Frontal cortex (tissue), 3 donors: ENCODE measurements at regions not wholly inside any gene's neighbourhood (a gene's known extent, or its start where the extent isn't known, plus 50 kb on each side); places are given as distances from the start of the nearest gene placed in this dataset.
A peak's percentile ranks its signal among the peaks of the same experiment; 100 is the strongest.

Source experiments
- DNase-seq, 2 donors: peaks; one replicate each; pipeline ENCODE4 v3.0.0; 2012; ENCODE audit warnings: low spot score in 2 of 2
- FAIRE-seq: peaks from 2 replicates; lab custom pipeline; 2012; peaks lifted over from hg19 to GRCh38; lab: Jason Lieb, UNC
- donor health status: control.
- donor health status: control.
- donor health status: control.

DNA sequence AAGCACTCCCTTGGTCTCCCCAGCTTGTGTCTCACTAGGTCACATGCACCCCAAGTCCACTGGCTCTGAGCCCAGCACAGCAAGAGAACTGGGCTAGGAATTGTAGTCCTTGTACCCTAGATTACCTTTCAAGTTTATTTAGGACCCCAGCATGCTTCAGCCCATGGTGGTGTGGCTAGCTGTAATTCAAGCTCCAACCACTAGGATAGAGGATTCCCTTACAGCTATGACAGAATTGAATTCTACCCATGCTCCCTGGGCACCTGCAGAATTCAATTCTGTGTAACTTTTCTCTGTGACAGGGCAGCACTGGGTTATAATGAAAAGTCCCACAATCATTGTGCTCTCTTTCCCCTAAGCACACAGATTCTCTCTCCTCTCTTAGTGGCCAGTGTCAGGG is 253.8 kb upstream of the DMD start:
- FAIRE-seq (no peak), DNase-seq (no peak)

GRCh38 chrX:33457102-33457501 is 245.8 kb upstream of the DMD start:
- DNase-seq (no peak), FAIRE-seq (no peak)

DNA sequence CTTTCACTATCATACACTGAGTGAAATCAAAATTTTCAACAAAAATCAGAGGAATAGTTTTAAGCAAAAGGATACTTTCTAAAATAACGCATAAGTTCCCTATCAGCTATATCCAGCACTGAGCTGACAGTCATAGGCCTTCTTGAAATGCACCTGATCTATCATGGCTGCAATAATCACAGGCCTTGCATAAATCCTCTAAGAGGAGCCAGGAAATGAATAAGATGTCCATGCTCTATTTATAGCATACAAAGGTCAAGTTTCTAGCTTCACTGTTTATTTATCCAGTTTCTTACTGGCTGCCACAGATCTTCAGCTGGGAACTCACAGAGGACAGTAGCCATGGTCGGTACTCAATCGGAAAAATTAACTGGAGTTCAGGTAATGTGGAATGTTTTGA is 235.9 kb upstream of the DMD start:
- DNase-seq (no peak), FAIRE-seq (no peak)

GRCh38 chrX:33434256-33435092 is 223.1 kb upstream of the DMD start:
- peak in 1 of 2 donors; percentile 2 for DNase-seq
- no peak for FAIRE-seq

DNA sequence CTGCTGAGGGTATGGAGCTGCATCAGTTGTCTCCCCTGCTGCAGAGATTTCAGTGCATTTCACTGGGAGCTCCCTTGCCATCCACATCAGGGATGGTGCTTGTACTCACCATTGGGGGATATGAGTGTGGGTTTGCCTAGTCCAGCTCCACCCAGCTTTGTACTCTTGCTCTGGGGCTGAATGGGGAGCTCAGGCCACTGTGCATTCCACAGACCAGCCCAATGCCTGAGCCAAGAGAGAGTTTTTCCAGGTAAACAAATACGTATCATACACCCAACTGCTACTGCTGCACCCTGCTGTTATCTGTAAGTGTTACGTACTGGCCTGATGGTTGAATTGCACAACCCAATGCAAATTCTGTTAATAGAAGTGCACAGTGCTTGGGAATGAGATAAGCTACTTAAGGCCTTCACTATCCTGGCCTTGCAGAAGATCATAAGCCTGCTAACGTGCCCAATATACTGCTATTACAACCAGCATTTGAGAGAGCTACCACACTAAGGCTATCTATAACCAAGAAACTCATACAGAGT is 205.0 kb upstream of the DMD start:
- FAIRE-seq (no peak), DNase-seq (no peak)

DNA sequence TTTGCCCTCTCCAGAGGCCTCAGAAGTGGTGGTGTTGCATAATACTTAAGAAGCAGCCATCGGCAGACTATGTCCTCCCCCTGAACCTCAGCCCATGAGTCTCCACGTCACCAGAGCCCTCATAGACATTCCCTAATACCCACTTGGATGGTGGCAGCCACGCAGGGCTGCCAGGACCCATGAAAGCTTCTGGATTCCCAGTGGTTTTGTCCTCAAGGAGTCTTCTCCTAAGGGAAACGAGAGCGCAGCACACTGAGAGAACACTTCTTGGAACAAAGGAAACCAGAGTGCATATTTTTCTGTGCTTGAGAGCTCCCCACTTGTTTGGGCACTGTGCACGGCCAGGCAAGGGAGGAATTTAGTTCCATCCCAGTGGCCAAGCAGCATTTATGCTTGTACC is 204.1 kb upstream of the DMD start:
- no peak for DNase-seq
- FAIRE-seq: no peak

DNA sequence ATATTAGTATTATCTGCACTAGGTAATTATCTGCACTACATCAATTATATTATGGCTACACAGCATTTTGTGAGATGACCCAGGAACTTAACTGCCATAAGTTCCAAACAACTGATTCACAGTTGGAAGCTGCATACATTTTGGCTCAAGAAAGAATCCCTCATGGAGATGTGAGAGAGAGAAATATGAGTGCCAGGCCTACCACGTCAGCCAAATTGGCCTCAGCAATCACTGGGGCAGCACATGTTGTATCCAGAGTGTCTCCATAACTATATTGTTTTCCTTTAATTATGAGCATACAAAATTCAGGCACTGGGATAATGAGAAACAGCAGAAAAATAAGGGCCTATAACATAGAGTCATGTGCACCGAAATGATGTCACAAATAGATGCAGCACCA is 174.2 kb upstream of the DMD start:
- no peak for FAIRE-seq
- no peak for DNase-seq

DNA sequence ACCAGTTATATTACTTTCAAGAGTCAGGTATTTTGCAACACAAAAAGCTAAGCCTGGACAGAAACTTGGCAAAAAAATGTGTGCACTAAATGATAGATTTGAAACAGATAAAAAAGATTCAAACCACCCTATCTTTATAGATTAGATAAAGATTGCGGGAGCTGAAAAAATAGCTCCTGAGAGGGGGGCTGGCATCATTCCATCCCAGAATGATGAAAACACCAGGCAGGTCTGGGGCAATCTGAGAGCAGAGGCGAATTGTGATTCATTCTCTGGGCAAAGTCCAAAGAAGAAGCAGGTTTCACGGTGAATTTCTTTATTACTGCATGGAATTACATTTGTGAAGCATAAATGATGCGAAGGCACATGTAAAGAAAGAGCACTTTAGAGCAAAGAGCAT is 168.5 kb upstream of the DMD start:
- DNase-seq (no peak), FAIRE-seq (no peak)

DNA sequence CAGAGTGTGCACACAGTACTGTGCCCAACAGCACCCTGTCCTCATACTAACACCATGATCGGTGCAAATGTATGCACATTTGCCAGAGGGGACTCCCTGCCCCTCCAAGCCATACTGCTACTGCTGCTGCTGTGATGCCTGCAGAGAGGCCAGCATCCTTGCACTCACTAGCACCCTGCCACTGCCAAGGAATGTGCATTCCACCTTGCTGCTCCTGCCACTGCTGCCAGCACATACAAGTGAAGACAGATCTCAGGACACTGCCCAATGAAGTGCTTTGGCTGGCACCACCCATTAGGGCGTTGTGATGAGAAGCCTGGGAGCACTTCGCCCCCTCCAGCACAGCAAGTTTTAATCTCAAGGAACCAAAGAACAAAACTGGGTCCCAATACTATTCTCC is 146.3 kb upstream of the DMD start:
- no peak for DNase-seq
- FAIRE-seq: no peak

DNA sequence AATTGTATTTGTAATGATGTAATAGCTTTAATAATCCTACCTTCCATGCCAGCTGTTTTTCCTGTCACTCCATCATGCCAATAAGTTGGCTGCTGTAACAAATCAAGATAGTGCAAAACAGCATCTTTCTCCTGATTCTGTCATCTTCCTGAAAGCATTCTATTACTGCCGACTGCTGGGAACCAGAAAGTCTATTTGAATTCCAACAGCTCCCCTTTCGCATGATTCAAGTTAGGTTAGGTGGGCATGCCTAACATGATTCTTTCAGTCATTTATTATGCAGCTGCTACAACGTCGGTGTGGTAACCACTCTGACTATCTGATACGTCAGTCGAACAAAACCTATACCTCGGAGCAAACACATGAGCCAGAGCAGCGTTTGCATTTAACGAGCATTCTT is 127.9 kb upstream of the DMD start:
- DNase-seq (no peak), FAIRE-seq (no peak)

DNA sequence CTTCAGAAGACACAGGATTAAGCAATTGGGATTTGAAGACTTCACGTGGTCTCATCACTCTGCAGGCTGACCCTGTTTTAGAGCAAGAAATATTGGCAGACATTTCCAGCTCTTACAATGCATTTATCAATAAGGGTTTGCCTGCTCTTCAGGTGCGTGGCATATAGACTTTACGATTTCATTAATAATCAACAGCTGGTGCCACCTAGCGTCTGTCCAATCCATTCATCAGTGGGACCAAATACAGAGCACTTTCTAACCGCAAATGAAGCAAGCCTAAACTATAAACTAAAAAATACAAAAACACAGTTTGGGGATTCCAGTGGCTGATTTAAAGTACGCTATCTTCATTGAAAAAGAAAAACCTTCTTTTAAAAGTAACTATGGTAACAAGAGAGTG is 125.4 kb upstream of the DMD start:
- FAIRE-seq (no peak), DNase-seq (no peak)

GRCh38 chrX:33333271-33333670 is 121.9 kb upstream of the DMD start:
- no peak for DNase-seq
- no peak for FAIRE-seq

- no peak for DNase-seq
- FAIRE-seq: no peak
Observed at GRCh38 chrX:33330798-33331197, 119.4 kb upstream of the DMD start.

DNA sequence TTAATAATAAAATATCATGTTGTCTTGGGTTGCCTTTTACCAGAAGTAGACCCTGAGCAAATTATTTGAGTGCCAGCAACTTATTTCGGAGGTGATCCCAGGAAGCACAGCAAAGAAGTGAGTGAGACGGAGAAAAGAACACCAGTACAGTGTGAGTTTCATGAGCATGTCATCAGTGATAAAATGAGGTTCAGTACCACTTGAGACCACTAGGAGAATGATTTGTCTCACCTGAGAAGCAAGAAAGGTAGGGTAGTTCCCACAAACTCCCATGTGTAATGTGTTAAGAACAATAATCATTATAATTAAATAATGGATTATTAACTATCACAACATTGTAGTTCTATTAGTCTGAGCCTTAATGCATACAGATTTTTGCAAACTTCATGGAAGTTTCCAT is 112.8 kb upstream of the DMD start:
- DNase-seq (no peak), FAIRE-seq (no peak)

DNA sequence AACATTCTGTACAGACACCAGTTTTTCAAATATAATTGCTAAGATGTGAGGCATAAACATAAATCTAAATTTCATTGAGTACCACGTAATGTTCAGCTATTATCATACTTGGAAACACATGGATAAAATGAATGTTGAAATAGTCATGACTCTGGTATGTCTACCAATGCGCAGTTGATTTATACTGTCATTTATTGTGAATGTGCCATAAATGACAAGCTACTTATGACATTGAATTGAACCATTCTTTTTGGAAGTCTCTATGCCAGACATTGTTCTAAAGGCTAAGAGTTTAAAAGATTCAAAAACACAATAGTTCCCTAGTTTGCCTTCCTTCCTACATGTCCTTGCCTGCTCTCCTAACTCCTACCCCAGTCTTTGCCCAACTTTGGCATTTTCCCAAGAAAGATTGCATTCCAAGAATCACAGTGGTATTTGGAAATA is 96.6 kb upstream of the DMD start:
- no peak for FAIRE-seq
- no peak for DNase-seq

GRCh38 chrX:33298622-33299021 is 87.3 kb upstream of the DMD start:
- DNase-seq (no peak), FAIRE-seq (no peak)

DNA sequence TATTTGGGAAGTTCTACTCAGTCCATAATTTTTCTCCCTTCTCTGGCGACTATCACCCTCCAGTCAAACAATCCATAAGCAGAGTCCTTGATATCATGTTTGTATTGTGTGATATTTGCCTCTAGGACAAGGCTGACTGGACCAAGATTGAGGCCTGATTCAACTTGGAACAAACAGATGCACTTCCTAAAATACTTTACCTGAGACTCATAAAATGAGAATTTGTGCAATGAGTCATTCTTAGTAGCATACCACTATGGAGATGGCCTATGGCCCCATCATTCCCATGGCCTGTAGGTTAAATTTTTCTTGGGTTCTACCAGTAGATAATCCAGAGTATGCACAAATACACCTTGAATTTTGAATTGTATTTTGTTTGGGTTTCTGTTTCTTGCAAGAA is 74.2 kb upstream of the DMD start:
- no peak for DNase-seq
- FAIRE-seq: no peak

DNA sequence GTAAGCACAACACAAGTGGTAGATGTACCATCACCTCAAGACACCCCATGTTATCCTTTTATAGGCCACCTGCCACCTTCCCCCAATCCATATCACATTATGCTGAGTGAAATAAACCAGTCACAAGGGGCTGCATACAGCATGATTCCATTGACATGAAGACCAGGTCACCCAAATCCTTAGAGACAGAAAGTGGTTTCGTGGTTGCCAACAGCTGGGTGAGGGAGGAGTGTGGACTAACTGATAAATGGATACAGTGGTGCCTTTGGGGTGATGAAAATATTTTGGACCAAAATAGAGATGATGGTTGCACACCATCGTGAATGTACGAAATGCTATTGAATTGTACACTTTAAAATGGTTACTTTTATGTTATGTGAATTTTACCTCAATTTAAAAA is 65.7 kb upstream of the DMD start:
- FAIRE-seq: no peak
- DNase-seq: no peak

- DNase-seq: no peak
- FAIRE-seq: no peak
Observed at GRCh38 chrX:33273535-33273934, 62.2 kb upstream of the DMD start.

DNA sequence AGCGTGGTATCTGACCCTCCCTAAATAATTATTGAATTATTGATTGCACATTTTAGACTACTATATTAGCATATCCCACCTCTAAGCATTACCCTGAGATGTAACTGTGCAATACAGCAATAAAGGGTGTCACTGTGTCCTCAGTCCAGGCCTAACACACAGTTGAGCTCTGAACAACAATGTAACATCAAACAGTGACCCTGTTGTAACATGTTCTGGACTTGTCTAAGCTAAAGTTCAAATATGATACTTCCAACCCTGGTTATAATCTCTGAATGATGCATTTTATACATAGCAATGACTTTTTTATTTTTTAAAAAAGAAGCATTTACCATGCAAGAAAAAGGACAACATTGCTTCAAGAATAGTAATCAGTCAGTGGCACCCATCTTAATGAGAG is 61.6 kb upstream of the DMD start:
- DNase-seq: no peak
- FAIRE-seq: no peak
